Activated CD4-positive, alpha-beta memory T cell treated with anti-CD3 and anti-CD28 coated beads for 36 hours (primary cell): ENCODE measurements at regions not wholly inside any gene's neighbourhood (a gene's known extent, or its start where the extent isn't known, plus 50 kb on each side); places are given as distances from the start of the nearest gene placed in this dataset.

ENCODE experiments used
- CTCF ChIA-PET: fragments of 350-600 bp; sonication (Branson Sonifier 250); formaldehyde crosslinking; loops from one replicate; lab custom pipeline; 2021; ENCODE audit warnings: antibody characterized with exemption, inconsistent platforms; lab: Charles Lee
- POLR2A ChIA-PET: fragments of 350-600 bp; sonication (Branson Sonifier 250); formaldehyde crosslinking; loops from one replicate; lab custom pipeline; 2021; ENCODE audit warnings: antibody characterized with exemption; lab: Charles Lee
- DNase-seq: peaks from one replicate; pipeline ENCODE4 v3.0.0-alpha.2; 2020
- H3K27ac Mint-ChIP-seq: one replicate; pipeline ENCODE4 v1.8.0; 2021; ENCODE audit warnings: mixed read lengths
- H3K27me3 Mint-ChIP-seq: one replicate; pipeline ENCODE4 v1.8.0; 2021; ENCODE audit warnings: mixed read lengths
- H3K36me3 Mint-ChIP-seq: one replicate; pipeline ENCODE4 v1.8.0; 2021; ENCODE audit warnings: mixed read lengths
- H3K4me1 Mint-ChIP-seq: one replicate; pipeline ENCODE4 v1.8.0; 2021; ENCODE audit warnings: low read depth, mixed read lengths
- H3K4me3 Mint-ChIP-seq: one replicate; pipeline ENCODE4 v1.8.0; 2021; ENCODE audit warnings: mild to moderate bottlenecking, mixed read lengths
- H3K9me3 Mint-ChIP-seq: one replicate; pipeline ENCODE4 v1.8.0; 2021; ENCODE audit warnings: mixed read lengths
- intact Hi-C: fragments of 100-400 bp; cut with micrococcal nuclease; formaldehyde crosslinking; loops from one replicate; pipeline ENCODE4 v1.15.1; 2023

DNA sequence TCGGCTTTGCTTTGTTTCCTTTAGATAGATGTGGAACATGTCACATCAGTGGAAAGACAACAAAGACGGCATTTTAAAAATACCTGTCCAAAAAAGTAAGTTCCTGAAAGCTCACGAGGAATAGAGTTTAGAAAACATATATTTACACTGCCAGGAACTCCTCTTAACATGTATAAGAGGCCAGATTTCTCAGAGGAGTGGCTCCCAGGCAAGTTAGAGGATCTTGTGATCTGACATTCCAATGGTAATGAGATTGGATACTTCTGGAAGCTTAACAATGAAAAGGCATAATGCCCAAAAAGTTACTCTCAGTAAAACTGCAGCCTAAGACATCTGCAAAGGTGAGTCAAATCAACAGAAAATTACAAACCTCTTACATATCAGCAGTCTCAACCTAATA lies 77.1 kb downstream of the CYRIA start:
- H3K4me1 Mint-ChIP-seq, result no peaks in the 10 kb centered on the region
- H3K4me3 Mint-ChIP-seq, result no peak overlapping the region
- H3K9me3 Mint-ChIP-seq, result no peaks in the 10 kb centered on the region
- ChIA-PET CTCF (no interaction called here), POLR2A (no interaction called here)
- H3K27ac Mint-ChIP-seq, result no peak overlapping the region
- no peaks in the 10 kb centered on the region for H3K36me3 Mint-ChIP-seq
- peaks cover 1% of the 10 kb centered on the region for H3K27me3 Mint-ChIP-seq
- DNase-seq, result no peak
- intact Hi-C loops, result no loop called here

DNA sequence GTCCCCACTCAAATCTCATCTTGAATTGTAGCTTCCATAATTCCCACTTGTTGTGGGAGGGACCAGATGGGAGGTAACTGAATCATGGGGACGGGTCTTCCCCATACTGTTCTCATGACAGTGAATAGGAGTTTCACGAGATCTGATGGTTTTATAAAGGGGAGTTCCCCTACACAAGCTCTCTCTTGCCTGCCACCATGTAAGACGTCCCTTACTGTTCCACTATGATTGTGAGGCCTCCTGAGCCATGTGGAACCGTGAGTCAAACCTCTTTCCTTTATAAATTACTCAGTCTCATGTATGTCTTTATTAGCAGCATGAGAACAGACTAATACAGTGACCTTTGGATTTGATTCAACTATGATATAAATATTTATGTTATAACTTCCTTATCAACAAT lies 78.0 kb downstream of the CYRIA start:
- Mint-ChIP-seq H3K36me3 (no peaks in the 10 kb centered on the region), H3K27ac (no peak overlapping the region), H3K4me3 (no peak overlapping the region), H3K27me3 (peaks cover 1% of the 10 kb centered on the region), H3K9me3 (no peaks in the 10 kb centered on the region), H3K4me1 (no peaks in the 10 kb centered on the region)
- intact Hi-C loops, result no loop called here
- ChIA-PET CTCF (no interaction called here), POLR2A (no interaction called here)
- no peak for DNase-seq

DNA sequence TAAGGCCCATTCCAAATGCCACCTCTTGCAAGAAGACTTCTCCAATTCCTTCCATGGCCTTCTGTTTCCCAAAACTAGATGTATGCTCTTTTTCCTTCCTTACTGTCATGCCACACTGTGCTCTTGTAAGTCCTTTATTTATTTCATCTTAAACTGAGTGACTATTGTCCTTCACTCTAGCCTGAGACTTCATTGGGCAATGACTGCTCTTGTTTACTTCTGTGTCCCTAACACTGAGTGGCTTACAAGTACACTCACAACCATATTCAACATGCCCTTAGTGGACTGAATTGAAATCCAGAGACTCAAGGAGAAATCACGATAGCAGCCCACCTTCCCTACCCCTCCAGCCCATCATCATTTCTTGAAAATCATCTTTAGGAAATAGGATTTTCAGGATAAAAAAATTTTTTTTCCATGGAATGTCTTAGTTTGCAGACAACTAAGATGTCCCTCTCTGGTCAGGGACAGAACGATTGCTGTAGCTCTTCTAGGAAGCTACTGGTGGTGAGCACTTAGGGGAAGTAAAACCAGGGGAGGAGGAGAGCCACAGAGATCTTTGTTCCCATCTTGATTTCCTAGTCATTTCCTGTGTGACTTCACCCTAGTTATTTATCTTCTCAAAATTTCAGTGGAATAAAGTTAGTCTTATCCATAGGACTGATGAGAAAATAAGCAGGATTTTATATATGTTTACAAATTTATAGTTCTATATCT lies 80.7 kb downstream of the CYRIA start:
- H3K36me3 Mint-ChIP-seq, result no peaks in the 10 kb centered on the region
- peaks cover 1% of the 10 kb centered on the region for H3K27me3 Mint-ChIP-seq
- ChIA-PET POLR2A (no interaction called here), CTCF (no interaction called here)
- intact Hi-C loops, result no loop called here
- H3K4me3 Mint-ChIP-seq, result no peak overlapping the region
- no peak overlapping the region for H3K27ac Mint-ChIP-seq
- H3K4me1 Mint-ChIP-seq, result no peaks in the 10 kb centered on the region
- no peaks in the 10 kb centered on the region for H3K9me3 Mint-ChIP-seq
- DNase-seq, result no peak

DNA sequence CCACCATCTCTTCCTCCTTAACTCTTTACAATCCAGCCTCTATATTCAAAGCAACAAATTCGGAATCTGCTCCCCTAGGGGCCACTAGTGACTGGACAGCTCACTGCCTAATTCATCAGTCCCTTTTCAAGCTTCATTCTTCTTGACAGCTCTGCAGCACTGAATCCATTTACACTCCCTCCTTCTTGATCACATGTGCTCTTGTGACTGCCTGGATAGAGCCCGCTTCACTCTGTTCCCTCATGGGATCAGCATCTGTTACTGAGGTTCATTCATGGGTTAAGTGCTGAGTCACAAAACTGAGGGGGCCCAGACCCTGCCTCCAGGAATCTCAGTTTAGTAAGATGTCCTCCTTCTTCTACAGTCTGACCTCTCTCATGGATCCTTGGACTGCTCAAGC lies 81.5 kb downstream of the CYRIA start:
- Mint-ChIP-seq H3K27me3 (peaks cover 1% of the 10 kb centered on the region), H3K9me3 (no peaks in the 10 kb centered on the region), H3K4me3 (no peak overlapping the region), H3K27ac (no peak overlapping the region), H3K4me1 (no peaks in the 10 kb centered on the region), H3K36me3 (no peaks in the 10 kb centered on the region)
- no peak for DNase-seq
- ChIA-PET CTCF (no interaction called here), POLR2A (no interaction called here)
- intact Hi-C loops, result no loop called here

DNA sequence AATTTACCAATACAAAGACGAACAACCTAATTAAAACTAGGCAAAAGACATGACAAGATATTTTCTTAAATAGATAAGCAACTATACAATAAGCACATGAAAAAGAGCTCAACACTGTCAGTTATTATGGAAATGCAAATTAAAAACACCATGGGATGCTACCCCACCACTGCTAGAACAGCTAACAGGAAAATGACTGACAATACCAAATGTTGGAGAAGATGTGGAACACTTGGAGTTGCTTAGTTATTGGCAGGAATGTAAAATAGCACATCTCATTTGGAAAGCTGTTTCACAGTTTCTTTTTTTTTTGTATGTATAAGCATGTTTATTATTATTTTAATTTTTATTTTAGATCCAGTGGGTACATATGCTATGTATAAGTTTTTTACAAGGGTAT lies 84.4 kb downstream of the CYRIA start:
- H3K4me1 Mint-ChIP-seq, result no peaks in the 10 kb centered on the region
- no peaks in the 10 kb centered on the region for H3K36me3 Mint-ChIP-seq
- H3K4me3 Mint-ChIP-seq, result no peak overlapping the region
- no peaks in the 10 kb centered on the region for H3K9me3 Mint-ChIP-seq
- ChIA-PET POLR2A (interaction anchor here (0.5 kb wide), 1 partner anchor 697 kb away, joined by 5 read pairs; no protein-coding TSS in a partner anchor), CTCF (no interaction called here)
- no peak overlapping the region for H3K27ac Mint-ChIP-seq
- peaks cover 2% of the 10 kb centered on the region for H3K27me3 Mint-ChIP-seq
- intact Hi-C loops, result no loop called here
- no peak for DNase-seq

DNA sequence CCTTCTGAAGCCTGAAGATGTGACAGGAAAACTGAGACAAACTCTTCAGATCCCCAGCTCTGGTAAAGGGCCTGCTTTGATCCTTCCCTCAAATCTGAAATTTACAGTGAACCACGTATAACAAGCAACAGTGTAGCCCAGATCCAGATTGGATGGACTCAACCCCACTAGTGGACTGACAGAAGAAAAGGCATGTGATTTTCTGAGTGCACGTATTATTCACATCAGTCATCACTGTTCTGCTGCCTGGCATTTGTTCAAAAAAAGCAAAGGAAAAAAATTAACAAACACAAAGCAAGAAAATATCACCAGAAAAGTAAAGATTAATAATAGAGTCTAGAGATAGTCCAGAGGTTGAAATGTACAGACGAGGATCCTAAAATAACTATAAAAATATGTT lies 87.6 kb downstream of the CYRIA start:
- ChIA-PET POLR2A (no interaction called here), CTCF (no interaction called here)
- no peaks in the 10 kb centered on the region for H3K4me1 Mint-ChIP-seq
- H3K27me3 Mint-ChIP-seq, result peaks cover 15% of the 10 kb centered on the region
- H3K27ac Mint-ChIP-seq, result no peak overlapping the region
- no peak for DNase-seq
- H3K36me3 Mint-ChIP-seq, result peaks cover 2% of the 10 kb centered on the region
- intact Hi-C loops, result no loop called here
- peaks cover 9% of the 10 kb centered on the region for H3K9me3 Mint-ChIP-seq
- H3K4me3 Mint-ChIP-seq, result no peak overlapping the region

DNA sequence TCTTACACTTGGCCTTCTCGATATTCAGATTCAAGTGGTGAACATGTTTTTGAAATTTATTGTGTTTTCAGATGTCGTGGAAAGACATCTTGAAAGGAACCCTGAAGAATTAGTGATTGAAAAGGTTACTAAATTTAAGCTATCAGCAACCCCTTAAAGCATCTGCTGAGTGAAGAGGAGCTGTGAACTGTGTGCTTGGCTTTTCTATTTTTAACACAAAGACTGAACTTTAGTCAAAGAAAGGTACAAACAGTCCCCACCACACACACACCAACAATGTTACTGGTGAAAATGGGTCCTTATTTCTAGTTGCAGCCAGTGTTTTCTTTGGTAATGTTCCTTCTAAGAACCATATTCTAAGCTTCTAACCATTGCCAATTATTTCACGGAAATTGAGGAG lies 95.1 kb downstream of the CYRIA start:
- no peak overlapping the region for H3K27ac Mint-ChIP-seq
- H3K36me3 Mint-ChIP-seq, result no peaks in the 10 kb centered on the region
- POLR2A ChIA-PET, result no interaction called here
- CTCF ChIA-PET, result interaction anchor here (0.7 kb wide), 1 partner anchor 19 kb away, joined by 3 read pairs; no protein-coding TSS in a partner anchor
- H3K4me3 Mint-ChIP-seq, result no peak overlapping the region
- peaks cover 9% of the 10 kb centered on the region for H3K27me3 Mint-ChIP-seq
- no peak for DNase-seq
- no peaks in the 10 kb centered on the region for H3K4me1 Mint-ChIP-seq
- peaks cover 9% of the 10 kb centered on the region for H3K9me3 Mint-ChIP-seq
- intact Hi-C loops, result no loop called here

DNA sequence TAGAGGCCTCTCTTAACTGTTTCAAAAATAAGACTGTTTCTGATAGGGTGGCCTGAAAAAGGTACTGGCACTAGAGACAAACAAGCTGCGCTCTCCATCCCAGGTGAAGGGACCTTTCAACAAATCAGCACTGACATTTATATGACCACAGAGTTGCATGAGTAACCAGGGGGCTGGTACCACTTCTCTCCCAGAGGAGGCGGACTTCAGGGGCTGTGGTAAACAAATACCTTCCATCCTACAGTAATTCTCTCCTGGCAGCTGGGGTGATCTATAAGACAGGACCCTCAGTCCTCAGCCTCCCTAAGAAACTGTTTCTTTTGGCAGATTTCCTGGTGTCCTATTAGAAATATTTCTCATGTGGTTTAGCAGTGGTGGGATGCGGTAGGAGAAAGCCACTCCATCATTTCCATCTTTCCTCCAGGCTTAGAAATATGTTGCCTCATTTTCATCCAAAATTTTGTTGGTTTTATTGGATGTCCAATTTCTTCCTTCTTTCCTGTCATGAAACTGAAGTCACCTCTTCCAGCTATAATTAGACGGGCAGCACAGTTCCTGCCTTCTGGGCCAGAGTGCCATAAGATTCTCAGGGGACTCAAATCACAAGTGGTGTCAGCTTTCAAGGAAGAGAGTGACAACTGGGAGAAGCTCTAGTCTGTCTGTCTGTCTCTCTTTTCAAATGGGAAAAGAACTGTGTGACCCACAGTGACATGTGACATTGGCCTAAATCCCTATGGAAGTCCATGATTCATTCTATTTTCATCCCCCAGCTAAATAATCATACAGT lies 96.4 kb downstream of the CYRIA start:
- intact Hi-C loops, result no loop called here
- Mint-ChIP-seq H3K27me3 (peaks cover 6% of the 10 kb centered on the region), H3K27ac (no peak overlapping the region), H3K36me3 (no peaks in the 10 kb centered on the region), H3K4me1 (no peaks in the 10 kb centered on the region), H3K4me3 (no peak overlapping the region), H3K9me3 (peaks cover 6% of the 10 kb centered on the region)
- POLR2A ChIA-PET, result no interaction called here
- no peak for DNase-seq
- CTCF ChIA-PET, result interaction anchor here (1.5 kb wide), 1 partner anchor 44 kb away, joined by 3 read pairs; no protein-coding TSS in a partner anchor

DNA sequence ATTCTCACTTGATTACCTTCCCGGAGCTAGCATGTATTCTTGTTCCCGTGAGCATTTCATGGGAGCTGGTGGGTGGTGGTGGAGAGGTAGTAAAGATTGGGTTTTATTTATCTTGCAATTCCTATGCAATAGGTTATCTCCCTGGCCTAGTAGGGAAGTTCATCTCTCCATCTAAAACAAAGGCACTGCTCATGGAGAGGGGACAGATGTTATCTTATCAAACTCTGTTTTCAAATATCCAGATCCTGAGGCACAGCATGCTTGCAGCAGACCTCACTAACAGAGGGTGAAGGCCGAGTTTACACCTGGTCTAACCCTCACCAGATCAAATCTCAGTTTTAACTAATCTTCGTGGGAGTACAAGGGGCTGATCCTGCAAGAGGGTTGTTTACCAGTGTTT lies 98.9 kb downstream of the CYRIA start:
- no peaks in the 10 kb centered on the region for H3K36me3 Mint-ChIP-seq
- H3K4me1 Mint-ChIP-seq, result no peaks in the 10 kb centered on the region
- CTCF ChIA-PET, result no interaction called here
- no peaks in the 10 kb centered on the region for H3K9me3 Mint-ChIP-seq
- no peak overlapping the region for H3K4me3 Mint-ChIP-seq
- POLR2A ChIA-PET, result no interaction called here
- DNase-seq, result no peak
- intact Hi-C loops, result no loop called here
- no peaks in the 10 kb centered on the region for H3K27me3 Mint-ChIP-seq
- no peak overlapping the region for H3K27ac Mint-ChIP-seq

DNA sequence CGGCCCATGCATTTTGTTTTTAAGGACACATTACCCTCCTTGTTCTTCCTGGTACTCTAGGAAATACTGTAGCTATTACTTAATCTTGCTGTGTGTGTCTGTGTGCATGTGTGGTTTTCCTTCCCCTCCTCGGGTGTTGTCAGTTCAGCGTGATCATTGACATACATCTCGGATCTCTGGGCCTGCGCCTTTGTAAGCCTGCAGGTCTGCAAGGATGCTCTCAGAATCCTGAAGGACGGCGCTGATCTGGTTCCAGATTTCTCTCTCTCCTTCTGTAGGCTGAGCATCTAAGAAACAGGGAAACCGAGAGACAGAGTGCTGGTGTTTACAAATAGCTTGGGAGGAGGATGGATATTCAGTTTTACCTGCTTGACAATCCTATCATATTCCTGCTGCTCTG lies 100.2 kb downstream of the CYRIA start:
- ChIA-PET CTCF (no interaction called here), POLR2A (no interaction called here)
- Mint-ChIP-seq H3K9me3 (no peaks in the 10 kb centered on the region), H3K36me3 (no peaks in the 10 kb centered on the region), H3K27ac (no peak overlapping the region), H3K4me1 (no peaks in the 10 kb centered on the region), H3K4me3 (no peak overlapping the region), H3K27me3 (no peaks in the 10 kb centered on the region)
- no peak for DNase-seq
- intact Hi-C loops, result no loop called here

DNA sequence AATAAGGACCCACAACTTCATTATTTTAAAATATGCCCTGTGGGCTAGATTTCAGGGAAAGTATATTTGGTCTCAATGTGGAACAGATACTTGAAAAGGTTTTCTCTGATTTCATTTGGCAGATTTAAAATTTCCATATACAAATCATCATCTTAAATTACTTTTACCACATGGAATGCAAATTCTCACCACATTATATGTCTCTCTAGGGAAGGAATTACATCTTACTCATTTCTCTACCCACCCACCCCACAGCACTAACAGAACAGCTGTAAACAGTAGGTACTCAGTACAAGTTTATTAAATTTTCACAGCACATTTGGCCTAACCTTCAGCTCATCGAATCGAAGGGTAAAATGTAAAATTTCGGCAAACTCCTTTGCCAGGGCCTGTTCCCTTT lies 104.0 kb downstream of the CYRIA start:
- no peaks in the 10 kb centered on the region for H3K27me3 Mint-ChIP-seq
- no peak for DNase-seq
- no peak overlapping the region for H3K4me3 Mint-ChIP-seq
- H3K27ac Mint-ChIP-seq, result no peak overlapping the region
- CTCF ChIA-PET, result no interaction called here
- H3K4me1 Mint-ChIP-seq, result no peaks in the 10 kb centered on the region
- no peaks in the 10 kb centered on the region for H3K9me3 Mint-ChIP-seq
- intact Hi-C loops, result no loop called here
- no peaks in the 10 kb centered on the region for H3K36me3 Mint-ChIP-seq
- POLR2A ChIA-PET, result no interaction called here

DNA sequence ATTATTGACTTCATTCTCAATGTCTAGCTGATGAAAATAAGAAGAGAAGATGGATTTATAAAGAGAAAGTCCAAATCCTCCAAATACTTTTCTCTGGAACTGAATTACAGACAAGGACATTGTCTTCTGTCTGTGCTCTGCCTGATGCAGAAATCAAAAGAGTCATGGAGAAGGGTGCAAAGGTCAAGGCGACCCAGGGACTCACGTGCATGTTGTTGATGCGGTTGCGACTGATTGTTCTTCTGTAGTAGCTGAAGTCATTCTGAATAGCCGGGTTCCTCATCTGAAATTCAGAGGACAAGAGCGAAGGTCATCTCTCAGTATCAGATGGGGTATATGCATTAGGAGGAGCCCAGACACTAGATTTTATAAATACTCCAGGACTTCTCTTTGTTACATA lies 104.4 kb downstream of the CYRIA start:
- no peaks in the 10 kb centered on the region for H3K9me3 Mint-ChIP-seq
- no peak for DNase-seq
- intact Hi-C loops, result no loop called here
- no peaks in the 10 kb centered on the region for H3K27me3 Mint-ChIP-seq
- CTCF ChIA-PET, result no interaction called here
- no peak overlapping the region for H3K27ac Mint-ChIP-seq
- H3K36me3 Mint-ChIP-seq, result no peaks in the 10 kb centered on the region
- no peak overlapping the region for H3K4me3 Mint-ChIP-seq
- H3K4me1 Mint-ChIP-seq, result no peaks in the 10 kb centered on the region
- POLR2A ChIA-PET, result no interaction called here
